CD4-positive, alpha-beta T cell treated with Interleukin-12 subunit alpha and Interleukin-12 subunit beta, for 1 hour (primary cell): ENCODE measurements at regions not wholly inside any gene's neighbourhood (a gene's known extent, or its start where the extent isn't known, plus 50 kb on each side); places are given as distances from the start of the nearest gene placed in this dataset.
"Not testable (repeated sequence)": the region's sequence is repeated elsewhere in the genome, so short reads cannot be mapped to it uniquely, and the experiment has no call there.

Source experiments
- DNase-seq: peaks from one replicate; pipeline ENCODE4 v3.0.0-alpha.2; 2020

- not testable (repeated sequence) for DNase-seq
Observed at GRCh38 chr4:18602610-18603009, 581.1 kb upstream of the LCORL start.

GRCh38 chr4:18593297-18594002 lies 571.9 kb upstream of the LCORL start:
- peak; percentile 66 for DNase-seq

GRCh38 chr4:18582841-18583240 lies 561.3 kb upstream of the LCORL start:
- DNase-seq: no peak

- no peak for DNase-seq
Observed at GRCh38 chr4:18578307-18578706, 556.8 kb upstream of the LCORL start.

GRCh38 chr4:18572481-18572880 lies 550.9 kb upstream of the LCORL start:
- DNase-seq: no peak

GRCh38 chr4:18571301-18571761 lies 549.8 kb upstream of the LCORL start:
- no peak for DNase-seq

GRCh38 chr4:18570370-18570769 lies 548.8 kb upstream of the LCORL start:
- DNase-seq: no peak

- no peak for DNase-seq
Observed at GRCh38 chr4:18568600-18568999, 547.0 kb upstream of the LCORL start.

GRCh38 chr4:18566970-18567799 lies 545.6 kb upstream of the LCORL start:
- DNase-seq: no peak

GRCh38 chr4:18559492-18559891 lies 537.9 kb upstream of the LCORL start:
- DNase-seq: no peak

GRCh38 chr4:18556402-18556801 lies 534.8 kb upstream of the LCORL start:
- DNase-seq: no peak

GRCh38 chr4:18540349-18540748 lies 518.8 kb upstream of the LCORL start:
- DNase-seq: no peak

- DNase-seq: no peak
Observed at GRCh38 chr4:18538121-18538520, 516.6 kb upstream of the LCORL start.

- DNase-seq: no peak
Observed at GRCh38 chr4:18536428-18536827, 514.9 kb upstream of the LCORL start.

- no peak for DNase-seq
Observed at GRCh38 chr4:18535948-18536347, 514.4 kb upstream of the LCORL start.

- DNase-seq: no peak
Observed at GRCh38 chr4:18533262-18533775, 511.8 kb upstream of the LCORL start.

GRCh38 chr4:18531731-18532130 lies 510.2 kb upstream of the LCORL start:
- no peak for DNase-seq

GRCh38 chr4:18529482-18529881 lies 507.9 kb upstream of the LCORL start:
- DNase-seq: no peak

- no peak for DNase-seq
Observed at GRCh38 chr4:18524667-18525066, 503.1 kb upstream of the LCORL start.

- no peak for DNase-seq
Observed at GRCh38 chr4:18518098-18518497, 496.5 kb upstream of the LCORL start.

GRCh38 chr4:18513861-18514260 lies 492.3 kb upstream of the LCORL start:
- no peak for DNase-seq

GRCh38 chr4:18512718-18513117 lies 491.2 kb upstream of the LCORL start:
- no peak for DNase-seq

- no peak for DNase-seq
Observed at GRCh38 chr4:18511727-18512126, 490.2 kb upstream of the LCORL start.

GRCh38 chr4:18508786-18509185 lies 487.2 kb upstream of the LCORL start:
- no peak for DNase-seq
